ENCODE measurements at regions not wholly inside any gene's neighbourhood (a gene's known extent, or its start where the extent isn't known, plus 50 kb on each side); places are given as distances from the start of the nearest gene placed in this dataset.

DNA sequence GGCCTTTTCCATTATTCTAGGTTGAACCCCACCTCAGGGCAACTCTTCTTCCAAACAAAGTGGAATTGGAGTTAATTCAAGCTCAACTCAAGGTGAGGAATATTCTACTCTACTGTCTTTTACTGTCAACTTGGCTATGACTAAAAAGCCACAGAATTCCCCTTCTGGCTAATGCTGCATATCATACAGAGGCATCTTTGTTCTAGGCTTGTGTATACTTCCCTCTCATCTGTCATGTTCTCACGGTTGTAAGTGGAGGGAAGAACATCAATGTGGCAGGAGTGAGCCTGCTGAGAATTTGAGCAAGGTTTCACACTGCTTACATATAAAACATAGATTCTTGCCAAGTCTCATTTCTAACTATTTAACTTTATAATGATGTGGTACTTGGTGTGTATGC is 921.4 kb upstream of the CNTN5 start:
- Histone ChIP-seq H3K79me2 (ENCODE audit: insufficient read depth, low read length) (no peaks in the 10 kb centered on the region), H3K4me1 (ENCODE audit: control insufficient read depth in 1 of 2, insufficient read depth in 2 of 2, low read length in 2 of 2) (no peaks in the 10 kb centered on the region), H3K36me3 (replicated peaks in 1 of 2; ENCODE audit: control insufficient read depth in 1 of 2, insufficient read depth in 2 of 2, low read length in 2 of 2) (no peaks in the 10 kb centered on the region), H4K20me1 (ENCODE audit: insufficient read depth, low read length) (no peaks in the 10 kb centered on the region), H3K27me3 (ENCODE audit: control insufficient read depth in 2 of 2, insufficient read depth in 2 of 2, low read length in 2 of 2) (no peaks in the 10 kb centered on the region), H3K9ac (ENCODE audit: insufficient read depth, low read length, poor library complexity, severe bottlenecking) (no peak overlapping the region), H3K4me2 (replicated peaks; ENCODE audit: extremely low read depth, low read length, poor library complexity, severe bottlenecking) (no peak overlapping the region), H3K4me3 (replicated peaks in 1 of 3; ENCODE audit: low read depth in 2 of 3, low read length in 3 of 3) (no peak overlapping the region), H3K27ac (ENCODE audit: low read depth in 1 of 2, low read length in 2 of 2) (no peak overlapping the region), H3K9me3 (replicated peaks in 1 of 2; ENCODE audit: control insufficient read depth in 1 of 2, insufficient read depth in 1 of 2, low read length in 2 of 2) (no peaks in the 10 kb centered on the region), H2AFZ (ENCODE audit: insufficient read depth, low read depth, low read length, poor library complexity, severe bottlenecking) (no peak overlapping the region)
- H3K36me3 Mint-ChIP-seq, result no peaks in the 10 kb centered on the region
- TF ChIP-seq, protein P1, sequence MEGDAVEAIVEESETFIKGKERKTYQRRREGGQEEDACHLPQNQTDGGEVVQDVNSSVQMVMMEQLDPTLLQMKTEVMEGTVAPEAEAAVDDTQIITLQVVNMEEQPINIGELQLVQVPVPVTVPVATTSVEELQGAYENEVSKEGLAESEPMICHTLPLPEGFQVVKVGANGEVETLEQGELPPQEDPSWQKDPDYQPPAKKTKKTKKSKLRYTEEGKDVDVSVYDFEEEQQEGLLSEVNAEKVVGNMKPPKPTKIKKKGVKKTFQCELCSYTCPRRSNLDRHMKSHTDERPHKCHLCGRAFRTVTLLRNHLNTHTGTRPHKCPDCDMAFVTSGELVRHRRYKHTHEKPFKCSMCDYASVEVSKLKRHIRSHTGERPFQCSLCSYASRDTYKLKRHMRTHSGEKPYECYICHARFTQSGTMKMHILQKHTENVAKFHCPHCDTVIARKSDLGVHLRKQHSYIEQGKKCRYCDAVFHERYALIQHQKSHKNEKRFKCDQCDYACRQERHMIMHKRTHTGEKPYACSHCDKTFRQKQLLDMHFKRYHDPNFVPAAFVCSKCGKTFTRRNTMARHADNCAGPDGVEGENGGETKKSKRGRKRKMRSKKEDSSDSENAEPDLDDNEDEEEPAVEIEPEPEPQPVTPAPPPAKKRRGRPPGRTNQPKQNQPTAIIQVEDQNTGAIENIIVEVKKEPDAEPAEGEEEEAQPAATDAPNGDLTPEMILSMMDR (IDR thresholded peaks at IDR 0.05), result no peak
- H3K9me3 Mint-ChIP-seq, result peaks cover under 1 to 5% (median 2%) of the 10 kb centered on the region in 7 donors
- no peak for DNase-seq
- intact Hi-C loops (cut with micrococcal nuclease), result no loop called here
- H3K4me3 Mint-ChIP-seq, result no peak overlapping the region
- no peak overlapping the region for H3K27ac Mint-ChIP-seq
- no peaks in the 10 kb centered on the region for H3K27me3 Mint-ChIP-seq (ENCODE audit: low read depth in 3 of 3)
- H3K4me1 Mint-ChIP-seq, result no peaks in the 10 kb centered on the region
- WGBS (ENCODE audit: insufficient coverage), result no CpG with 5 or more reads among the region's 1 CpG

DNA sequence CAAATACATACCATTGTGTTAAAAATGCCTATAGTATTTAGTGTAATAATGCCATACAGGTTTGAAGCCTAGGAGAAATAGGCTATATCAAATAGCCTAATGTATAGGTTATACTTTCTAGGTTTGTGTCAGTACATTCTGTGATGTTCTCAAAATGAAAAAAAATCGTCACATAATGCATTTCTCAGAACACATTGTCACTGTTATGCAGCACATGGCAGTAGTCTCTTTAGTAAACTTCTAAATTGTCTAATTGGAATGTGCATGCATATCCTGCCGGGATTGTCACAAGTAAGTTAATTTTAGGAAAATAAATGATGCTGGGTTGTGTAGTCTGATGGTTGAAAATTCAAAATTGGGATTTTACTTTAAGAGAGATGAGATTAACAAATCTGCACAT is 920.1 kb upstream of the CNTN5 start:
- Histone ChIP-seq H3K4me1 (ENCODE audit: control insufficient read depth in 1 of 2, insufficient read depth in 2 of 2, low read length in 2 of 2) (no peaks in the 10 kb centered on the region), H3K27me3 (ENCODE audit: control insufficient read depth in 2 of 2, insufficient read depth in 2 of 2, low read length in 2 of 2) (no peaks in the 10 kb centered on the region), H2AFZ (ENCODE audit: insufficient read depth, low read depth, low read length, poor library complexity, severe bottlenecking) (no peak overlapping the region), H3K4me2 (replicated peaks; ENCODE audit: extremely low read depth, low read length, poor library complexity, severe bottlenecking) (no peak overlapping the region), H3K27ac (ENCODE audit: low read depth in 1 of 2, low read length in 2 of 2) (no peak overlapping the region), H3K9ac (ENCODE audit: insufficient read depth, low read length, poor library complexity, severe bottlenecking) (no peak overlapping the region), H4K20me1 (ENCODE audit: insufficient read depth, low read length) (no peaks in the 10 kb centered on the region), H3K36me3 (replicated peaks in 1 of 2; ENCODE audit: control insufficient read depth in 1 of 2, insufficient read depth in 2 of 2, low read length in 2 of 2) (no peaks in the 10 kb centered on the region), H3K9me3 (replicated peaks in 1 of 2; ENCODE audit: control insufficient read depth in 1 of 2, insufficient read depth in 1 of 2, low read length in 2 of 2) (no peaks in the 10 kb centered on the region), H3K4me3 (replicated peaks in 1 of 3; ENCODE audit: low read depth in 2 of 3, low read length in 3 of 3) (no peak overlapping the region), H3K79me2 (ENCODE audit: insufficient read depth, low read length) (no peaks in the 10 kb centered on the region)
- H3K4me1 Mint-ChIP-seq, result no peaks in the 10 kb centered on the region
- no peaks in the 10 kb centered on the region for H3K36me3 Mint-ChIP-seq
- TF ChIP-seq, protein P1 (IDR thresholded peaks at IDR 0.05), result no peak
- no peak overlapping the region for H3K4me3 Mint-ChIP-seq
- H3K27ac Mint-ChIP-seq, result no peak overlapping the region
- peaks cover 0 to 3% (median 2%) of the 10 kb centered on the region in 7 donors for H3K9me3 Mint-ChIP-seq
- no peak for DNase-seq
- no peaks in the 10 kb centered on the region for H3K27me3 Mint-ChIP-seq (ENCODE audit: low read depth in 3 of 3)
- intact Hi-C loops (cut with micrococcal nuclease), result no loop called here
- no CpG with 5 or more reads among the region's 2 CpGs for WGBS (ENCODE audit: insufficient coverage)

Measured in CD14-positive monocyte (primary cell).